HUDEP-2 (cell line): ENCODE measurements at regions not wholly inside any gene's neighbourhood (a gene's known extent, or its start where the extent isn't known, plus 50 kb on each side); places are given as distances from the start of the nearest gene placed in this dataset.

Experiments used
- DNase-seq, 76 experiments: peaks; one replicate each; lab custom pipeline; 2025; ENCODE audit not compliant: unreplicated experiment in 76 of 76; lab: John Stamatoyannopoulos, UW

- DNase-seq, result no peak
Measured at GRCh38 chr1:219438386-219438785, 174.5 kb downstream of the ZC3H11B start.

- no peak for DNase-seq
Measured at GRCh38 chr1:219434923-219435297, 178.0 kb downstream of the ZC3H11B start.

DNA sequence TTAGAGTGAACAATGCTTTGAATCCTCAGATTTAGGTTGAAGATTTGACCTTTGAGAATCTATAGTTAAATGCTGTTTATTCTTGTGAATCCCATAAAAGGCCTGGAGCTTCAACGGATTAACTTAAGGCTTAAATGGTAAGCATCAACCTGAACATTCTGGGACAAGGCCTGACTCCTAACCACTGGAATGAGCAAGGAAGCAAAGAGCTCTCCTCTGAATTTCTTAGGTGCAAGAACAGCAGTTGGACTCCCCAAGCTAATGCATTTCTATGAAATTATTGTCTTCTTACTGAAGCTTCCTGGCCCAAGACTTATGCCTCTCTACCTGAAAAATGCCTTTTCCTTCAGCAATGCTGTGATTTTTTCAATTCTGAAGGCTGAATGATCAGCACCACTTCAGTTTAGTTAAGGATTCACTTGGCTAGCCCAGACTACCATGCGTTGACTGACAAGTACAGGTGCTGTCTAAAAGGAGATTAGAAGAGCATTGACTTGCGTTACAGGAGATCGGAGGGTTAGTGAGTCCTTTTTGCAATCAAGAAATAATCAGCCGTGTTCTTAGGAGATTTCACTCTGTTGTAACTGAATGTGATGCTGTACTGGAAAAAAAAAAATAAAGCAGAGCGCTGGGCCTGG is 178.5 kb downstream of the ZC3H11B start:
- DNase-seq, result no peak

- no peak for DNase-seq
Measured at GRCh38 chr1:219433496-219434131, 179.3 kb downstream of the ZC3H11B start.

DNA sequence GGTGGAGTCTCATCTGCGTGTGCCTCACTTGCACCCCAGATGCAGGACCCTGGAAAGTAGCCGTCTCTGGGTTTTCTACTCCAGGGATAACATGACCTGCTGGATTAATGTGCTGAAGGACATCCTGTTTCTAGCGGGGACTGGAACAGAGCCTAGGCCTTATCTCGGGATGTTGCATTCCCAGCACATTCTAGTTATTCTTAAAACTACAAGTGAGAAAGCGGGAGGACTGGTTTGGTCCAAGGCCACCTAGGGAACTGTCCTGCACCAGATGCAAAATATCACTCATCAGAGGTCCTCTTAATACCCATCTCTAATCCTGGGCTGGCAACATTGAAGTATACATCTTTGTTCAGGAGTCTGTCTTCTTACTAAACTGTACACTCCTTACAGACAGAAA is 179.9 kb downstream of the ZC3H11B start:
- no peak for DNase-seq

DNA sequence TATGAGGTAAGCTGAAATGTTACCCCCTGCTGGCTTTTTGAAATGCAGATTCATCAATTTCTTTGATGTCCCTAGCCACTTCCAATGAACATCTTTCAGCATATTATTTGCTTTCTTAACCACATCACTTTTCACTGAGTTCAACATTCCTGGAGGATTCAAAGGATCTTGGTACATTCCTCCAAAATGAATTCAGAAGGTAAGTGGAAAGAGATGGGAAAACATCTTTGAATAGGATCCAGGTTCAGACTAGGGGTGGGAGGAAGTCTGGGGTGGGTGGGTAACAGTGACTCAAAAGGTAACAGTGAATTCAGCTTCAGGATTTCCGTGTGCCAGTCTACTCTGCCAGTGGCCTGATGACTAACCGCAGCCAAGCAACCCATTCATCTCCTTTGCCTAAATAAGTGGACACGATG is 180.7 kb downstream of the ZC3H11B start:
- DNase-seq, result no peak

- no peak for DNase-seq
Measured at GRCh38 chr1:219430419-219430818, 182.5 kb downstream of the ZC3H11B start.

- DNase-seq, result no peak
Measured at GRCh38 chr1:219428651-219429050, 184.3 kb downstream of the ZC3H11B start.

DNA sequence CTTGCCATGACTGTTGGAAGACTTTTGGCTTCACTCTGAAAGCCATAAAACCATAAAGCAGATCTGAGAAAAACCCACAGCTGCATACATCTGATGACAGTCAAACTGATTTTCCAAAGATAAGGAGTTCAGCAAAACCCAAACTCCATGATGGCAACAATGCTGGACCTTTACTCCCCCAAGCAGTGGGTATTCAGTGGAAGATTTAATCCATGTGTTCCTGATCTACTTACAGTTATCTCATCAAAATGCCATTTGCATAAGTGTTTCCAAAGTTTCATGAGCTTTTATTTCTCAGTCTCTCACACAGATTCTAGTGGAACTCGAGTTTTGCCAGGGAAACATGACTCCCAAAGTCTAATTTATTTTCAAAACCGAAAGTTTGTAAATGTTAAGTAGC is 184.9 kb downstream of the ZC3H11B start:
- no peak for DNase-seq

DNA sequence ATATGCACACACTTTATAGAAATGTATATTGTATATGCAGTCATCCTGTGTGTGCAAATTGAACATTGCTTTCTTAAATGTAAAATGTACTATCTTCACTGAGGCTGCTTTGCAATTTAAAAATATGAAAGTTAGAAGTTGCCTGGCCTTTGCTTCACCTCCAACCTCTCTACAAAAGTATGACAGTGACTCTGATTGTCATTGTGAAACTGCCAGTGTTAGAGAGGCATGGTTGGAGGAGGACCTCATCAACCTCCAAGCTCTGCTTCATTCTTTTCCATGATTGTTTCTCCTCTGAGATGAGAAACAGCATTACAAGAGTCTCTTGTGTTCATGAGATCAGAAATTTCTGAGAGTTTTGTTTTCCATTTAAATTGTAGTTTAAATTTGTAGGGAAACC is 185.5 kb downstream of the ZC3H11B start:
- DNase-seq, result no peak

DNA sequence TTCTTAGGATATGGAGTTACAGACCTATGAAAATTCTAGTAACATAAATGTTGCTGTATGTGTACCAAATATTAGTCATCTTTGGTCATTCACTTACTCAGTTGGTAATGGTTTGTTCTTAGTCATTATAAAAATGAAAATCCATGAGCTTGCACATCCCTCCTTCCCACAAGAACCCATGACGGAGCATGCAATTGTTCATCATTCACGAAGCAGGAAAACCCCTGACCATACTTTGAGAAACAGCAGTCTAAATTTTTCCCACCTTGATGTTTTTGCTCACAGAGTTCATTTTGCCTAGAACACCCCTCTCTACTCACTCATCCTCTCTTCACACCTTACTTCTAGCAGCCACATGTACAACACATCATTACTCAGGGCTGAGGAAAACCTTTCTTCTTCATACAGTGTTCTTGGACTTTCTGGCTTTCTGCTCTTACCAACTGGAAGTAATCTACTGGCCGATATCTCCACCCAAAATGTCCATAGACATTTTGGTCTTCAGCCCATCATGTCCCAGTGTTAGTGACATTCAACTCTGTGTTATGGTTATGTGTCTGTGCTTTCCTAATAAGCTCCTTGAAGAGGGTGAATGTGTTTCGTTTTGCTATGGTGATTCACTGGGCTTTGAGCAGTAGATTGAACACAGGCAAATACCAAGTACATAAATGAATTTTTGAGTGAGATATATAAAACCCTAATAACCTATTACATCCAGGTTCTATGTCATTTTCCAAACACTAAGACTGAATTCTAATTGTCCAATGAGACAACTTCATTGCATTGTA is 189.9 kb downstream of the ZC3H11B start:
- no peak for DNase-seq

- DNase-seq, result no peak
Measured at GRCh38 chr1:219420913-219421312, 192.0 kb downstream of the ZC3H11B start.

DNA sequence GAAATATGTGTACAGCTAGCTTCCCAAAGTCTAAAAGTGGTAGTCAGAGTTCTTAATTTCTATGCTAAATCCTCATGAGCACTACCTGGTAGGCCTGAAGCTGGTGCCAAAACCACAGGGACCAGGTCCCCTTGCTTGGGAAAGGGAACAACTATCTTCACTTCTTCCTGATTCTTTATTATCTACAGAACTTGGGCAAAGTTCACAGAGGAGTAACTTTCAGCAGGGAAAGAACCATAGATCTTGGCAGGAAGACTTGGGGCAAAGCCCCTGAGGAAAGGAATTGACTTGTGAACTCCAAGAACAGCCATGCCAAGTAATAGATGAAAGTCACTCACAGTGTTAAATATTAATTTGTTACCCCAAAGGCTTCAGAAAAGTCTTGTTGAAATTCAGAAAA is 193.0 kb downstream of the ZC3H11B start:
- no peak for DNase-seq

GRCh38 chr1:219419065-219419464 is 193.8 kb downstream of the ZC3H11B start:
- DNase-seq, result no peak

DNA sequence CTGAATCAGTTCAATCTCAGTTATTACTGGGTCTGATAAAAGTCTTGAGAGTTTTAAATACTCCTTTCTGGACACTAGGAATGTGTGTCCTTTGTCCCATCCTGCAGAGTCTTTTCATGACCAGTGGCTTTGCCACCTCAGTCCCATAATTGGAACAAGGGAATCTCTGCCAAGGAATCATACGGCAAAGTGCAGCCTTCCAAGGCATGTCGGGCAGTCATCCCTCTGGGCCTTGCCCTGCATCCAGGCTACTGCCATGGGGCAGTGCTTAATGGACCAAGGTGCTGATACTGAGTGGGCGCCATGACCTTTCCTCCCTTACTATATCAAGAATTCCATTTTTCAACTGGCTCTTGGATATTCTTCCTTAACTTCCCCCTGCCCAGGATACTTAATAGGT is 195.3 kb downstream of the ZC3H11B start:
- no peak for DNase-seq

- peak in 45 of 76 experiments; percentile 0 to 59 (median 17) for DNase-seq
Measured at GRCh38 chr1:219416598-219417238, 196.2 kb downstream of the ZC3H11B start.

- no peak for DNase-seq
Measured at GRCh38 chr1:219415915-219416314, 197.0 kb downstream of the ZC3H11B start.

GRCh38 chr1:219415433-219415832 is 197.5 kb downstream of the ZC3H11B start:
- DNase-seq, result no peak

GRCh38 chr1:219414250-219414649 is 198.7 kb downstream of the ZC3H11B start:
- DNase-seq, result no peak

- no peak for DNase-seq
Measured at GRCh38 chr1:219413536-219413935, 199.4 kb downstream of the ZC3H11B start.

DNA sequence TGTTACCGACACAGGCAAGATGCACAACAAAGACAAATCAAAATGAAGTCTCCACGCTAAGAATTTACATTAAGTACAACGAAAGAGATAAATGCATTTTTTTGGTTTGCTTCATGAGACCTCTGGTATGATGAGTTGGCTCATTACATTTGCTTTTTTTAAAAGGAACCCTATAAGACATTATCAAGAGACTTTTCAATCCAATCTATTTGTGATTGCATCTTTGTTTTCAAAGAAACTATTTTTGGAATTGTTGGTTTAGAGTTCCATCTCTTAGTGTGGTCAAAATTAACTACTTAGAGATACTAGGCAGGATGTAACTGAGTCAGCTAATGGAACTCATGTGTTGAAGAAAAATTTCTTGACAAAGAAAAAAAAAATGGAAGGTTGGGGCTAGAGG is 200.1 kb downstream of the ZC3H11B start:
- no peak for DNase-seq
